A549 (cell line): ENCODE measurements at regions not wholly inside any gene's neighbourhood (a gene's known extent, or its start where the extent isn't known, plus 50 kb on each side); places are given as distances from the start of the nearest gene placed in this dataset.

ENCODE experiments used
- ATAC-seq, 2 experiments: fragments of 200-7000 bp in 1 of 2; fragments of >200 bp in 1 of 2; cut with Nextera tagmentation in 1 of 2; cut with Tn5 transposase in 1 of 2; 3 replicates each; pipeline versions ENCODE4 v1.8.0 to v1.9.1; 2018 to 2020; ENCODE audit warnings: mild to moderate bottlenecking in 1 of 2, moderate library complexity in 1 of 2
- CTCF ChIA-PET: fragments of 300-600 bp; sonication (Branson Sonifier 250); formaldehyde crosslinking; extraction: SDS; loops from one replicate; lab custom pipeline; 2021; ENCODE audit warnings: antibody characterized with exemption, inconsistent platforms; lab: Yijun Ruan, JAX
- POLR2A ChIA-PET: fragments of 350-600 bp; formaldehyde crosslinking; extraction: SDS; loops from one replicate; lab custom pipeline; 2021; ENCODE audit warnings: antibody characterized with exemption, inconsistent platforms; lab: Yijun Ruan, JAX
- DNase-seq, 2 experiments: peaks; one replicate each; pipeline versions ENCODE4 v3.0.0 to v3.0.0-alpha.2; 2011 to 2016; ENCODE audit warnings: low read depth in 1 of 2, low spot score in 1 of 2
- FAIRE-seq: peaks from 2 replicates; lab custom pipeline; 2011; peaks lifted over from hg19 to GRCh38; lab: Jason Lieb, UNC
- H3K27ac ChIP-seq, 2 experiments: fragments of >200 bp; sonication (Bioruptor Twin); formaldehyde crosslinking; 3 replicates each; pipeline ENCODE4 v1.5.1; 2016 to 2017
- H3K4me1 ChIP-seq: fragments of >200 bp; sonication (Bioruptor Twin); formaldehyde crosslinking; 3 replicates; pipeline ENCODE4 v1.6.1; 2016
- H3K4me2 ChIP-seq: fragments of >200 bp; sonication (Bioruptor Twin); formaldehyde crosslinking; 3 replicates; pipeline ENCODE4 v1.6.1; 2016
- H3K4me3 ChIP-seq: fragments of >200 bp; sonication (Bioruptor Twin); formaldehyde crosslinking; 3 replicates; pipeline ENCODE4 v1.5.1; 2016
- H3K9me3 ChIP-seq: fragments of >200 bp; sonication (Bioruptor Twin); formaldehyde crosslinking; 3 replicates; pipeline ENCODE4 v1.6.1; 2016
- BHLHE40 ChIP-seq: IDR thresholded peaks from 2 replicates; pipeline ENCODE4 v1.6.1; 2012; ENCODE audit warnings: low read depth, low read length, inconsistent platforms
- CBX8 ChIP-seq: fragments of 200-600 bp; sonication (generic); IDR thresholded peaks from 2 replicates; pipeline ENCODE4 v1.6.1; 2016
- CEBPB ChIP-seq, 2 experiments: fragments of >200 bp in 1 of 2; sonication (Bioruptor Twin) in 1 of 2; formaldehyde crosslinking in 1 of 2; IDR thresholded peaks; 2 replicates each; pipeline ENCODE4 v1.6.1; 2012 to 2016
- CHD2 ChIP-seq: fragments of 150-350 bp; IDR thresholded peaks from 2 replicates; pipeline ENCODE4 v1.6.1; 2014; ENCODE audit warnings: low read length; ENCODE audit not compliant: partially characterized antibody
- CHD4 ChIP-seq: fragments of 200-600 bp; sonication (generic); IDR thresholded peaks from 2 replicates; pipeline ENCODE4 v1.6.1; 2016; ENCODE audit warnings: antibody characterized with exemption, mild to moderate bottlenecking, borderline replicate concordance
- EHF ChIP-seq: fragments of 250-450 bp; sonication (Bioruptor Pico); IDR thresholded peaks from 2 replicates; pipeline ENCODE4 v1.5.0; 2020; ENCODE audit warnings: mild to moderate bottlenecking
- EP300 ChIP-seq, 2 experiments: fragments of >200 bp; sonication (Bioruptor Twin); formaldehyde crosslinking; IDR thresholded peaks; 2 replicates in 1 of 2; 3 replicates in 1 of 2; pipeline ENCODE4 v1.6.1; 2016 to 2017
- ESRRA ChIP-seq: fragments of 150-350 bp; IDR thresholded peaks from 2 replicates; pipeline ENCODE4 v1.6.1; 2014; ENCODE audit warnings: mild to moderate bottlenecking, low read length, borderline replicate concordance
- FOXS1 ChIP-seq: fragments of 250-450 bp; sonication (Bioruptor Pico); IDR thresholded peaks from 2 replicates; pipeline ENCODE4 v1.5.0; 2020; ENCODE audit warnings: mild to moderate bottlenecking, moderate library complexity
- GATA3 ChIP-seq: IDR thresholded peaks from 2 replicates; pipeline ENCODE4 v1.6.1; 2012; ENCODE audit warnings: borderline replicate concordance
- HDAC2 ChIP-seq: fragments of 200-600 bp; sonication (generic); IDR thresholded peaks from 2 replicates; pipeline ENCODE4 v1.6.1; 2016
- HEYL ChIP-seq: fragments of 250-450 bp; sonication (Bioruptor Pico); IDR thresholded peaks from 2 replicates; pipeline ENCODE4 v1.8.0; 2021; ENCODE audit warnings: mild to moderate bottlenecking, moderate library complexity
- HOXA7 ChIP-seq: fragments of 250-450 bp; sonication (Bioruptor Pico); IDR thresholded peaks from 2 replicates; pipeline ENCODE4 v1.5.0; 2020; ENCODE audit warnings: mild to moderate bottlenecking, moderate library complexity
- HOXB13 ChIP-seq: fragments of 250-450 bp; sonication (Bioruptor Pico); IDR thresholded peaks from 2 replicates; pipeline ENCODE4 v1.5.0; 2020; ENCODE audit warnings: low read depth, mild to moderate bottlenecking, moderate library complexity
- JUNB ChIP-seq: fragments of >200 bp; sonication (Bioruptor Twin); formaldehyde crosslinking; IDR thresholded peaks from 2 replicates; pipeline ENCODE4 v1.6.1; 2016
- KDM5A ChIP-seq: fragments of 200-600 bp; sonication (generic); IDR thresholded peaks from 2 replicates; pipeline ENCODE4 v1.6.1; 2016; ENCODE audit warnings: antibody characterized with exemption, mild to moderate bottlenecking
- MAFK ChIP-seq: fragments of 450-650 bp; IDR thresholded peaks from 2 replicates; pipeline ENCODE4 v1.6.1; 2014; ENCODE audit not compliant: partially characterized antibody
- MAZ ChIP-seq: fragments of 150-350 bp; IDR thresholded peaks from 2 replicates; pipeline ENCODE4 v1.6.1; 2014; ENCODE audit warnings: antibody characterized with exemption, low read depth, low read length, borderline replicate concordance
- MYC ChIP-seq: IDR thresholded peaks from 2 replicates; pipeline ENCODE4 v1.6.1; 2012; ENCODE audit warnings: mild to moderate bottlenecking, inconsistent platforms, low read length, improper control_type of control experiment, borderline replicate concordance
- NFE2L2 ChIP-seq: fragments of 150-350 bp; conservative IDR thresholded peaks from 2 replicates; pipeline ENCODE4 v1.6.1; 2014; ENCODE audit warnings: low read length
- NPAS2 ChIP-seq: fragments of 250-450 bp; sonication (Bioruptor Pico); IDR thresholded peaks from 2 replicates; pipeline ENCODE4 v1.8.0; 2022; ENCODE audit warnings: mild to moderate bottlenecking, moderate library complexity, borderline replicate concordance
- NR3C1 ChIP-seq: fragments of >200 bp; sonication (Bioruptor Twin); formaldehyde crosslinking; IDR thresholded peaks from 3 replicates; pipeline ENCODE4 v1.6.1; 2017
- POLR2AphosphoS2 ChIP-seq: conservative IDR thresholded peaks from 2 replicates; pipeline ENCODE4 v1.6.1; 2012; ENCODE audit warnings: low read length, improper control_type of control experiment, inconsistent platforms
- RCOR1 ChIP-seq: fragments of 150-350 bp; IDR thresholded peaks from 2 replicates; pipeline ENCODE4 v1.6.1; 2014; ENCODE audit warnings: antibody characterized with exemption, low read length, low read depth
- RFX5 ChIP-seq: fragments of 450-650 bp; IDR thresholded peaks from 2 replicates; pipeline ENCODE4 v1.7.1; 2014; ENCODE audit warnings: antibody characterized with exemption, mild to moderate bottlenecking, moderate library complexity
- SMC3 ChIP-seq: fragments of >200 bp; sonication (Bioruptor Twin); formaldehyde crosslinking; IDR thresholded peaks from 3 replicates; pipeline ENCODE4 v1.6.1; 2018; ENCODE audit warnings: inconsistent platforms
- SREBF2 ChIP-seq: fragments of 450-650 bp; IDR thresholded peaks from 2 replicates; pipeline ENCODE4 v1.6.1; 2014; ENCODE audit warnings: mild to moderate bottlenecking, moderate library complexity
- TP53 ChIP-seq: fragments of 250-450 bp; sonication (Bioruptor Pico); IDR thresholded peaks from 2 replicates; pipeline ENCODE4 v1.5.0; 2021; ENCODE audit warnings: mild to moderate bottlenecking, moderate library complexity
- ZFP36 ChIP-seq: fragments of 450-650 bp; IDR thresholded peaks from 2 replicates; pipeline ENCODE4 v1.6.1; 2014; ENCODE audit warnings: borderline replicate concordance; ENCODE audit not compliant: partially characterized antibody
- ZSCAN20 ChIP-seq: fragments of 250-450 bp; sonication (Bioruptor Pico); IDR thresholded peaks from 2 replicates; pipeline ENCODE4 v1.8.0; 2022; ENCODE audit warnings: mild to moderate bottlenecking, moderate library complexity
- WGBS: methylation state at CpG from one replicate; pipeline ENCODE4 v1.1.6; 2017; ENCODE audit errors: missing lambda C conversion rate; 5-methylcytosine and 5-hydroxymethylcytosine counted together
- TF ChIP-seq, protein P1 (sequence below): fragments of >200 bp; sonication (Bioruptor Twin); formaldehyde crosslinking; IDR thresholded peaks from 3 replicates; pipeline ENCODE4 v1.6.1; 2016
- TF ChIP-seq, protein P2 (sequence below): IDR thresholded peaks from 2 replicates; pipeline ENCODE4 v1.6.1; 2012; ENCODE audit warnings: low read depth, borderline replicate concordance
- TF ChIP-seq, protein P3 (sequence below): fragments of 200-600 bp; sonication (generic); IDR thresholded peaks from 2 replicates; pipeline ENCODE4 v1.6.1; 2016; ENCODE audit warnings: antibody characterized with exemption, mild to moderate bottlenecking, moderate library complexity
- TF ChIP-seq, protein P4 (sequence below): fragments of 250-450 bp; sonication (Bioruptor Pico); IDR thresholded peaks from 2 replicates; pipeline ENCODE4 v1.5.0; 2020; ENCODE audit warnings: low read depth, mild to moderate bottlenecking, moderate library complexity
- TF ChIP-seq, protein P5 (sequence below): fragments of 150-350 bp; IDR thresholded peaks from 2 replicates; pipeline ENCODE4 v1.6.1; 2014; ENCODE audit warnings: low read depth, mild to moderate bottlenecking, low read length
- TF ChIP-seq, protein P6 (sequence below): fragments of >200 bp; sonication (Bioruptor Twin); formaldehyde crosslinking; IDR thresholded peaks from 2 replicates; pipeline ENCODE4 v1.6.1; 2016

DNA sequence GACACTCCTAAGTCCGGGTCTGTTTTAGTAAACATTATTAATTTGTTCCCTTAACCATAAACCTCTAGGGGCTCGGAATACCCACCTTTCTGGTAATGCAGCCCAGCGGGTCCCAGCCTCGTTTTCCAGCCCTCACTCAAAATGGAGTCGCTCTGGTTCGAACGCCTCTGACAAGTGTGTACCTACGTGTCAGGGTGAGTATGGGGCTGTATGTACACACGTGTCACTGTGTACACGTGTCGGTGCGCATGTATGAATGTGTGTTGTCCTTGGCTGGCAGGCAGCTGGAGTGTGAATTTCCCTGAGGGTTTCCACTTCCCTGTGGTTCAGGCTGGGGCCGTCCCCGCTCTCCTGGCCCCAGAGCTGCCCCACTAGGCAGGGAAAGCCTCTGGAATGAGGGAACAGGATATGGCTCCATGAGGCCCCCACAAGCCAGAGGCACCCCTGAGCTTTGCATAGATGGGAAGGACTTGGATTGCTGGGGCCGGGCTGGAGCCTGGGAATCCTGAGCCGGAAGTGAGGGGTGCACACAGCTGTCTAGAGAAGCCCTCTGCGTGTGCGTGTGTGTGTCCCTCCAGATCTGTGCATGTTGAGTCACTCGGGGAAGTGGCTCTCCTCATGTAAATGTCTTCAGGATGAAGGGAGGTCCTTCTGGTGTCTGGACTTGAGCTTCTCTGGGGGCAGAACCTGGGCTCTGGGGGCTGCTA lies 160.8 kb upstream of the IER5L start:
- ChIA-PET CTCF (interaction anchor here (0.7 to 1.6 kb wide), 4 partner anchors 17 to 199 kb away, joined by 3 to 4 read pairs (median 3); no protein-coding TSS in a partner anchor), POLR2A (interaction anchor here (0.6 kb wide), 2 partner anchors 69 to 164 kb away, joined by 4 read pairs; no protein-coding TSS in a partner anchor)
- H3K27ac ChIP-seq, result peak overlapping the region; percentile 64 to 99
- H3K4me3 ChIP-seq, result no peak overlapping the region
- DNase-seq (no peak), ATAC-seq (no peak), FAIRE-seq (no peak)
- 93% methylated on average over 18 of the region's 19 CpGs for WGBS
- H3K9me3 ChIP-seq, result no peaks in the 10 kb centered on the region
- H3K4me2 ChIP-seq, result no peak overlapping the region
- H3K4me1 ChIP-seq, result peaks cover 48% of the 10 kb centered on the region
- TF ChIP-seq ZSCAN20 (CRISPR knock-in tag), result peak; percentile 85
- TF ChIP-seq CEBPB (IDR thresholded peaks at IDR 0.05), result no peak
- peak; percentile 74 for TF ChIP-seq HEYL (CRISPR knock-in tag)
- no peak for TF ChIP-seq ZFP36
- TF ChIP-seq, protein P1, sequence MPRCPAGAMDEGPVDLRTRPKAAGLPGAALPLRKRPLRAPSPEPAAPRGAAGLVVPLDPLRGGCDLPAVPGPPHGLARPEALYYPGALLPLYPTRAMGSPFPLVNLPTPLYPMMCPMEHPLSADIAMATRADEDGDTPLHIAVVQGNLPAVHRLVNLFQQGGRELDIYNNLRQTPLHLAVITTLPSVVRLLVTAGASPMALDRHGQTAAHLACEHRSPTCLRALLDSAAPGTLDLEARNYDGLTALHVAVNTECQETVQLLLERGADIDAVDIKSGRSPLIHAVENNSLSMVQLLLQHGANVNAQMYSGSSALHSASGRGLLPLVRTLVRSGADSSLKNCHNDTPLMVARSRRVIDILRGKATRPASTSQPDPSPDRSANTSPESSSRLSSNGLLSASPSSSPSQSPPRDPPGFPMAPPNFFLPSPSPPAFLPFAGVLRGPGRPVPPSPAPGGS, result no peak
- peak; percentile 97 for TF ChIP-seq HOXB13 (CRISPR knock-in tag)
- no peak for TF ChIP-seq RCOR1
- TF ChIP-seq MYC, result no peak
- no peak for TF ChIP-seq HDAC2
- 0 out of 2 replicates have a peak, but pooled peaks have one; percentile 35 for TF ChIP-seq NPAS2
- no peak for TF ChIP-seq KDM5A
- TF ChIP-seq CHD4, result no peak
- TF ChIP-seq, protein P2, sequence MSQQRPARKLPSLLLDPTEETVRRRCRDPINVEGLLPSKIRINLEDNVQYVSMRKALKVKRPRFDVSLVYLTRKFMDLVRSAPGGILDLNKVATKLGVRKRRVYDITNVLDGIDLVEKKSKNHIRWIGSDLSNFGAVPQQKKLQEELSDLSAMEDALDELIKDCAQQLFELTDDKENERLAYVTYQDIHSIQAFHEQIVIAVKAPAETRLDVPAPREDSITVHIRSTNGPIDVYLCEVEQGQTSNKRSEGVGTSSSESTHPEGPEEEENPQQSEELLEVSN, result no peak
- TF ChIP-seq POLR2AphosphoS2, result no peak
- TF ChIP-seq CHD2, result no peak
- no peak for TF ChIP-seq MAZ
- peak; percentile 74; the same call in 1 of the 2 replicates for TF ChIP-seq EHF (CRISPR knock-in tag)
- no peak for TF ChIP-seq BHLHE40
- TF ChIP-seq, protein P3, sequence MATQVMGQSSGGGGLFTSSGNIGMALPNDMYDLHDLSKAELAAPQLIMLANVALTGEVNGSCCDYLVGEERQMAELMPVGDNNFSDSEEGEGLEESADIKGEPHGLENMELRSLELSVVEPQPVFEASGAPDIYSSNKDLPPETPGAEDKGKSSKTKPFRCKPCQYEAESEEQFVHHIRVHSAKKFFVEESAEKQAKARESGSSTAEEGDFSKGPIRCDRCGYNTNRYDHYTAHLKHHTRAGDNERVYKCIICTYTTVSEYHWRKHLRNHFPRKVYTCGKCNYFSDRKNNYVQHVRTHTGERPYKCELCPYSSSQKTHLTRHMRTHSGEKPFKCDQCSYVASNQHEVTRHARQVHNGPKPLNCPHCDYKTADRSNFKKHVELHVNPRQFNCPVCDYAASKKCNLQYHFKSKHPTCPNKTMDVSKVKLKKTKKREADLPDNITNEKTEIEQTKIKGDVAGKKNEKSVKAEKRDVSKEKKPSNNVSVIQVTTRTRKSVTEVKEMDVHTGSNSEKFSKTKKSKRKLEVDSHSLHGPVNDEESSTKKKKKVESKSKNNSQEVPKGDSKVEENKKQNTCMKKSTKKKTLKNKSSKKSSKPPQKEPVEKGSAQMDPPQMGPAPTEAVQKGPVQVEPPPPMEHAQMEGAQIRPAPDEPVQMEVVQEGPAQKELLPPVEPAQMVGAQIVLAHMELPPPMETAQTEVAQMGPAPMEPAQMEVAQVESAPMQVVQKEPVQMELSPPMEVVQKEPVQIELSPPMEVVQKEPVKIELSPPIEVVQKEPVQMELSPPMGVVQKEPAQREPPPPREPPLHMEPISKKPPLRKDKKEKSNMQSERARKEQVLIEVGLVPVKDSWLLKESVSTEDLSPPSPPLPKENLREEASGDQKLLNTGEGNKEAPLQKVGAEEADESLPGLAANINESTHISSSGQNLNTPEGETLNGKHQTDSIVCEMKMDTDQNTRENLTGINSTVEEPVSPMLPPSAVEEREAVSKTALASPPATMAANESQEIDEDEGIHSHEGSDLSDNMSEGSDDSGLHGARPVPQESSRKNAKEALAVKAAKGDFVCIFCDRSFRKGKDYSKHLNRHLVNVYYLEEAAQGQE, result no peak
- TF ChIP-seq HOXA7 (CRISPR knock-in tag), result no peak
- no peak for TF ChIP-seq SMC3
- TF ChIP-seq CBX8, result no peak
- no peak for TF ChIP-seq SREBF2
- no peak for TF ChIP-seq GATA3
- no peak for TF ChIP-seq NR3C1
- no peak for TF ChIP-seq TP53
- TF ChIP-seq, protein P4, sequence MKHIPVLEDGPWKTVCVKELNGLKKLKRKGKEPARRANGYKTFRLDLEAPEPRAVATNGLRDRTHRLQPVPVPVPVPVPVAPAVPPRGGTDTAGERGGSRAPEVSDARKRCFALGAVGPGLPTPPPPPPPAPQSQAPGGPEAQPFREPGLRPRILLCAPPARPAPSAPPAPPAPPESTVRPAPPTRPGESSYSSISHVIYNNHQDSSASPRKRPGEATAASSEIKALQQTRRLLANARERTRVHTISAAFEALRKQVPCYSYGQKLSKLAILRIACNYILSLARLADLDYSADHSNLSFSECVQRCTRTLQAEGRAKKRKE (CRISPR knock-in tag), result 0 out of 2 replicates have a peak, but pooled peaks have one; percentile 72
- TF ChIP-seq MAFK, result no peak
- TF ChIP-seq JUNB, result no peak
- TF ChIP-seq EP300 (IDR thresholded peaks at IDR 0.05), result no peak
- TF ChIP-seq, protein P5, sequence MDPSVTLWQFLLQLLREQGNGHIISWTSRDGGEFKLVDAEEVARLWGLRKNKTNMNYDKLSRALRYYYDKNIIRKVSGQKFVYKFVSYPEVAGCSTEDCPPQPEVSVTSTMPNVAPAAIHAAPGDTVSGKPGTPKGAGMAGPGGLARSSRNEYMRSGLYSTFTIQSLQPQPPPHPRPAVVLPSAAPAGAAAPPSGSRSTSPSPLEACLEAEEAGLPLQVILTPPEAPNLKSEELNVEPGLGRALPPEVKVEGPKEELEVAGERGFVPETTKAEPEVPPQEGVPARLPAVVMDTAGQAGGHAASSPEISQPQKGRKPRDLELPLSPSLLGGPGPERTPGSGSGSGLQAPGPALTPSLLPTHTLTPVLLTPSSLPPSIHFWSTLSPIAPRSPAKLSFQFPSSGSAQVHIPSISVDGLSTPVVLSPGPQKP, result no peak
- no peak for TF ChIP-seq ESRRA
- TF ChIP-seq RFX5, result no peak
- no peak for TF ChIP-seq NFE2L2
- TF ChIP-seq, protein P6, sequence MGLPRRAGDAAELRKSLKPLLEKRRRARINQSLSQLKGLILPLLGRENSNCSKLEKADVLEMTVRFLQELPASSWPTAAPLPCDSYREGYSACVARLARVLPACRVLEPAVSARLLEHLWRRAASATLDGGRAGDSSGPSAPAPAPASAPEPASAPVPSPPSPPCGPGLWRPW, result no peak
- TF ChIP-seq FOXS1 (CRISPR knock-in tag), result no peak
